ENCODE measurements at regions not wholly inside any gene's neighbourhood (a gene's known extent, or its start where the extent isn't known, plus 50 kb on each side); places are given as distances from the start of the nearest gene placed in this dataset.

DNA sequence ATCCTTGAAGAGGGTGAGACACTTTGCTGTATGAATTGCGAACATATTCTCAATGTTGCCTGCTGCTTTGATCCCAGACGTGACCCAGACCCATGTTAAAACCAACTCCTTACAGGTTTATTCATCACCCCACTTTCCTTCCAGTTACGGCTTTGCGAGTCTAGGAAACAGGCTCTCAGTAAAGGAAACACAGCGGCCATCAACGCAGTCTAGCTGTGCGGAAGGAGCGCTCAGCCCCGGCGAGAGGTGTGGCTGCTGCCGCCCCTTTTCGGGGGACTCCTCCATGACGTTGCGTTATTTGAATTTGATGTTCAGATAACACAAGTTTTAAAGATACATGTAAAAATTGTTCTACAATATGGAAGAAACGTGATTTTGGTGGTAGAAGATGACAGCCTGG is 206.4 kb upstream of the FAT1 start:
- Mint-ChIP-seq H3K9me3 (ENCODE audit: insufficient read depth) (peaks cover 4% of the 10 kb centered on the region), H3K4me3 (no peak overlapping the region), H3K27me3 (no peaks in the 10 kb centered on the region), H3K4me1 (no peaks in the 10 kb centered on the region), H3K27ac (no peak overlapping the region)
- H3K4me3 ChIP-seq (ENCODE audit: control extremely low read depth in 1 of 5, extremely low read depth in 1 of 5, insufficient read depth in 1 of 5, low read depth in 2 of 5, low read length in 4 of 5): no peak overlapping the region
- TF ChIP-seq EZH2 (IDR thresholded peaks at IDR 0.05; ENCODE audit: borderline replicate concordance, insufficient read depth, low read depth, low read length, poor library complexity, severe bottlenecking): no peak
- TF ChIP-seq, protein P1, sequence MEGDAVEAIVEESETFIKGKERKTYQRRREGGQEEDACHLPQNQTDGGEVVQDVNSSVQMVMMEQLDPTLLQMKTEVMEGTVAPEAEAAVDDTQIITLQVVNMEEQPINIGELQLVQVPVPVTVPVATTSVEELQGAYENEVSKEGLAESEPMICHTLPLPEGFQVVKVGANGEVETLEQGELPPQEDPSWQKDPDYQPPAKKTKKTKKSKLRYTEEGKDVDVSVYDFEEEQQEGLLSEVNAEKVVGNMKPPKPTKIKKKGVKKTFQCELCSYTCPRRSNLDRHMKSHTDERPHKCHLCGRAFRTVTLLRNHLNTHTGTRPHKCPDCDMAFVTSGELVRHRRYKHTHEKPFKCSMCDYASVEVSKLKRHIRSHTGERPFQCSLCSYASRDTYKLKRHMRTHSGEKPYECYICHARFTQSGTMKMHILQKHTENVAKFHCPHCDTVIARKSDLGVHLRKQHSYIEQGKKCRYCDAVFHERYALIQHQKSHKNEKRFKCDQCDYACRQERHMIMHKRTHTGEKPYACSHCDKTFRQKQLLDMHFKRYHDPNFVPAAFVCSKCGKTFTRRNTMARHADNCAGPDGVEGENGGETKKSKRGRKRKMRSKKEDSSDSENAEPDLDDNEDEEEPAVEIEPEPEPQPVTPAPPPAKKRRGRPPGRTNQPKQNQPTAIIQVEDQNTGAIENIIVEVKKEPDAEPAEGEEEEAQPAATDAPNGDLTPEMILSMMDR (IDR thresholded peaks at IDR 0.05): no peak
- H4K20me1 ChIP-seq (ENCODE audit: control insufficient read depth, insufficient read depth, low read length, poor library complexity, severe bottlenecking): no peaks in the 10 kb centered on the region
- ChIA-PET POLR2A (no interaction called here), CTCF (no interaction called here)
- no peaks in the 10 kb centered on the region for H3K4me1 ChIP-seq (ENCODE audit: control insufficient read depth in 2 of 2, insufficient read depth in 2 of 2, low read length in 2 of 2)
- DNase-seq (no peak), ATAC-seq (ENCODE audit: low read depth) (no peak)
- H3K9me3 ChIP-seq (ENCODE audit: control extremely low read depth in 1 of 3, control insufficient read depth in 2 of 3, insufficient read depth in 1 of 3, low read length in 2 of 3): peaks cover 0 to 3% (median 0%) of the 10 kb centered on the region in 3 donors
- no peaks in the 10 kb centered on the region for H3K27me3 ChIP-seq (replicated peaks in 1 of 4; ENCODE audit: control extremely low read depth in 1 of 4, control insufficient read depth in 3 of 4, insufficient read depth in 4 of 4, low read length in 3 of 4)
- 100% methylated on average over 8 of the region's 15 CpGs for WGBS (ENCODE audit: insufficient coverage)
- H3K36me3 ChIP-seq (replicated peaks in 1 of 2; ENCODE audit: control extremely low read depth in 1 of 2, control insufficient read depth in 1 of 2, extremely low read depth in 1 of 2, insufficient read depth in 2 of 2, low read length in 1 of 2): no peaks in the 10 kb centered on the region
- H3K4me2 ChIP-seq (replicated peaks; ENCODE audit: low read depth, low read length, poor library complexity, severe bottlenecking): no peak overlapping the region
- no peak overlapping the region for H3K9ac ChIP-seq (ENCODE audit: low read length)
- H3K27ac ChIP-seq (ENCODE audit: low read length in 2 of 2): no peak overlapping the region
- intact Hi-C loops (cut with micrococcal nuclease): no loop called here
- no peak overlapping the region for H2AFZ ChIP-seq (ENCODE audit: insufficient read depth, low read depth, low read length, poor library complexity, severe bottlenecking)
- no peaks in the 10 kb centered on the region for H3K79me2 ChIP-seq (ENCODE audit: control insufficient read depth, insufficient read depth, low read length)

- POLR2A ChIA-PET: no interaction called here
- DNase-seq (no peak), ATAC-seq (ENCODE audit: low read depth) (no peak)
- Histone ChIP-seq H3K4me2 (replicated peaks; ENCODE audit: low read depth, low read length, poor library complexity, severe bottlenecking) (no peak overlapping the region), H3K36me3 (replicated peaks in 1 of 2; ENCODE audit: control extremely low read depth in 1 of 2, control insufficient read depth in 1 of 2, extremely low read depth in 1 of 2, insufficient read depth in 2 of 2, low read length in 1 of 2) (no peaks in the 10 kb centered on the region), H3K9ac (ENCODE audit: low read length) (no peak overlapping the region), H3K79me2 (ENCODE audit: control insufficient read depth, insufficient read depth, low read length) (no peaks in the 10 kb centered on the region), H3K4me1 (ENCODE audit: control insufficient read depth in 2 of 2, insufficient read depth in 2 of 2, low read length in 2 of 2) (no peaks in the 10 kb centered on the region), H3K27ac (ENCODE audit: low read length in 2 of 2) (no peak overlapping the region), H3K27me3 (replicated peaks in 1 of 4; ENCODE audit: control extremely low read depth in 1 of 4, control insufficient read depth in 3 of 4, insufficient read depth in 4 of 4, low read length in 3 of 4) (no peaks in the 10 kb centered on the region), H3K9me3 (ENCODE audit: control extremely low read depth in 1 of 3, control insufficient read depth in 2 of 3, insufficient read depth in 1 of 3, low read length in 2 of 3) (peaks cover 0 to 3% (median 0%) of the 10 kb centered on the region in 3 donors), H4K20me1 (ENCODE audit: control insufficient read depth, insufficient read depth, low read length, poor library complexity, severe bottlenecking) (no peaks in the 10 kb centered on the region), H2AFZ (ENCODE audit: insufficient read depth, low read depth, low read length, poor library complexity, severe bottlenecking) (no peak overlapping the region), H3K4me3 (ENCODE audit: control extremely low read depth in 1 of 5, extremely low read depth in 1 of 5, insufficient read depth in 1 of 5, low read depth in 2 of 5, low read length in 4 of 5) (no peak overlapping the region)
- WGBS (ENCODE audit: insufficient coverage): no CpG with 5 or more reads among the region's 2 CpGs
- H3K4me1 Mint-ChIP-seq: no peaks in the 10 kb centered on the region
- H3K27ac Mint-ChIP-seq: no peak overlapping the region
- TF ChIP-seq EZH2 (IDR thresholded peaks at IDR 0.05; ENCODE audit: borderline replicate concordance, insufficient read depth, low read depth, low read length, poor library complexity, severe bottlenecking): no peak
- TF ChIP-seq, protein P1 (IDR thresholded peaks at IDR 0.05): no peak
- CTCF ChIA-PET: no interaction called here
- no peak overlapping the region for H3K4me3 Mint-ChIP-seq
- peaks cover 4% of the 10 kb centered on the region for H3K9me3 Mint-ChIP-seq (ENCODE audit: insufficient read depth)
- no peaks in the 10 kb centered on the region for H3K27me3 Mint-ChIP-seq
- intact Hi-C loops (cut with micrococcal nuclease): no loop called here
Measured at GRCh38 chr4:186931519-186931918, 207.9 kb upstream of the FAT1 start.

Measured in B cell (primary cell).